IPS-NIHi7 (cell line): ENCODE measurements at regions not wholly inside any gene's neighbourhood (a gene's known extent, or its start where the extent isn't known, plus 50 kb on each side); places are given as distances from the start of the nearest gene placed in this dataset.
"Not testable (repeated sequence)": the region's sequence is repeated elsewhere in the genome, so short reads cannot be mapped to it uniquely, and the experiment has no call there.

Experiments
- DNase-seq: peaks from one replicate; pipeline ENCODE4 v3.0.0; 2012; ENCODE audit warnings: mixed read lengths; ENCODE audit errors: extremely low spot score

DNA sequence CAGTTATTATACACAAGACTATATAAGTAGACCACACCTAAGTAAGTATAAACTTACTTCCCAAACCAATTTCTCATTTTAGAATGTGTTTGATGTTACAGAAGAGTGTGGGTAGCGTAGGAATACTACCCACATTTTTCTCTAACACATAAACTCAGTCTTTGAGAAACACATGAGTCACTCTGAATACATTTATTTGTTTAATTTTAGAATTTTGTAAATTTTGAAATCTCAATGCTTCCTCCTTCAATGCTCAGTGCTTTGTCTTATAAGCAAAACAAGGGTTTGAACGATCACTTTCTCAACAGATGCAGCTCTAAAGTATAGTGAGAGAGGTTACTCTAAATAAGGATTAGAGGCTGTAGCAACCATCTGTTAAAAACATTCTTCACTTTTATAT lies 700.8 kb downstream of the SI start:
- no peak for DNase-seq

DNA sequence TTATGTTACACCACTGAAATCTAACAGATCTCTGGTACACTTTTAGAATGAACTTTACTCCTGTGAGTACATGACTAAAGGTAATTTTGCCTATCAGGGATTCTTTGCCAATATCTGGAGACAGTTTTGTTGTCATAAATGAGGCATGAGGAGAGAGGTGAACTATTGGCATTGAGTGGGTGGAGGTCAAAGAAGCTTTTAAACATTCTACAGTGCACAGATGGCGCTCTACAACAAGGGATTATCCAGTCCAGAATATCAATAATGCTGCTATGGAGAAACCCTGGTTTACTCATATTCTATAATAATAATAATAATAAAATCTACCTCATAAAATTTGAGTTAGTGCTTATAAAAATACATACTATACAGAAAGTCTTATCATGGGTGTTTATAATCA lies 702.3 kb downstream of the SI start:
- DNase-seq: no peak

DNA sequence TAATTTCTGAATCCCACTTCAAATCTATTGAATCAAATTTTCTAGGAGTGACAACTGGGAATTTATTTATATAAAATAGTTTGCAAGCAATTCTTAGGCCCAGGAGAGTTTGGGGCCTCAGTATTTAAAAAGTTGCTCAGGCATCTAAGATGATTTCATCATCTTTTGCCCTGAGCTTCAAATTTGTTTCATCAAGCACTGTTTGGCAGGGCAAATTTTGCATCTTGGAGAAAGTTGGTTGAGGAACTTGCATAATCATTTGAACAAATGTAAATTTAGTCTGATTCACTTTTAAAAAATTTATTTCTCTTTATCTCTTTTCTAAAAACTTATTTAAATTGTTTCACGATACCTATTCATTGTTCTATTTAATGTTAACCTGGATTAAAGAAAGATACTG lies 702.8 kb downstream of the SI start:
- DNase-seq: no peak

DNA sequence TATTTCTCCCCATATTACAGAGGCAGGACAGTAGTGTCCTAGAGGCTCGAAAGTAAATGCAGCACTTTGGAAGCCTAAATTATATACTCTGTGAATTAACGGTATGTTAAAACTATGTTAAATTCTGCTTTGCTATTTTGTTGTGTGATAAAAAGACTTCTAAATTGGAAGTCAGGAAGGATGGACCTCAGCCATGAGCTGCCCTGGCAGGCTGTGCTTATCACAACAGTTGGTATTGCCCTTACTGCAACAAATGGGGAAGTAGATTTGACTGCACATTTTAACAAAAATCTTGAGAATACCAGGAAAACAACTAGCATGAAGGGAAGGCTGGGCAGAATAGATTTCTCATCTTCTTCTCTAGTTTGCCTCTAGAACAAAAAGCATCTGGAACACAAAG lies 706.6 kb downstream of the SI start:
- no peak for DNase-seq

DNA sequence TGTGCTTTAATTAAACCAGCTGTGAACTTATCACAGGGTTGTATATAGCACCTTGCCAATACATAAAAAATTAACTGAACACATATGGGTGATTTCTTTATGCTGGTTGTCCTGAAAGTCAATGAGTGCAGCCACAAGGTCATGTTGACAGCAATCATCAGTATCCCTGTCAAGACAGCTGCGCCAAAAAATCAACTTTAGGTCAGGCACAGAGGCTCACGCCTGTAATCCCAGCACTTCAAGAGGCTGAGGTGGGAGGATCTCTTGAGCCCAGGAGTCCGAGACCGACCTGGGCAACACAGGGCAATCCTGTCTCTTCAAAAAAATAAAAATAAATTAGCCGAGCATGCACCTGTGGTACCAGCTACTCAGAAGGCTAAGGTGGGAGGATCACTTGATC lies 707.3 kb downstream of the SI start:
- DNase-seq: no peak

DNA sequence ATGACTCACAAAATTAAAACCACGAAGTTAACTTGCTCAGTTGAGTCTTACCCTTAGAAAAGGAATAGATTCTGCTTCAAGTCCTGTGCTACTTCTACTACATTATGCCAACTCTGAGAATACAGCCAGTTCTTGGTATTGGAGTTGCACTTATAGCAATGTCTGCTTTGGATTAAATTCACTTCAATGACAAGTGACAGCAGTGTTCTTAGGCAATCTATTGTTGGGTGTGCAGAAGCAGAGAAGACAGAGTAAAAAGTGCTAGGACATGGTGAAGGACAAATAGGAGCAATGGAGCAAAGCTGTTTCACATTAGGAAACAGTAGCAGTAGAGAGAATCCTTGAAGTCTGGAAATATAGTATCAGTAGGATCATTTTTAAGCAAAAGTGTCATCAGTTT lies 713.1 kb downstream of the SI start:
- DNase-seq: no peak

DNA sequence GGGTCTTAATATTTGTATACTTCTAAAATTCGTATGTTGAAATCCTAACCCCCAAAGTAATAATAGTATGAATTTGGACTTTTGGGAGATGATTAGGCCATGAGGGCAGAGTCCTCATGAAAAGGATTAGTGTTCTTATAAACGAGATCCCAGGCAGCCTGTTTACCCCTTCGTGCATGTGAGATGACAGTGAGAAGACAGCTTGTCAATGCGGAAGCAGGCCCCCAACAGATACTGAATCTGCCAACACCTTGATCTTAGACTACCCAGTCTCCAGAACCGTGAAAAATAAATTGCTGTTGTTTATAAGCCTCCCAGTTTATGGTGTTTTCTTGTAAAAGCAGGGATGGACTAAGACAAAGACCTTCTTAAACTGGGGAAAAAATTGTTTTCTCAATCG lies 714.2 kb downstream of the SI start:
- no peak for DNase-seq

DNA sequence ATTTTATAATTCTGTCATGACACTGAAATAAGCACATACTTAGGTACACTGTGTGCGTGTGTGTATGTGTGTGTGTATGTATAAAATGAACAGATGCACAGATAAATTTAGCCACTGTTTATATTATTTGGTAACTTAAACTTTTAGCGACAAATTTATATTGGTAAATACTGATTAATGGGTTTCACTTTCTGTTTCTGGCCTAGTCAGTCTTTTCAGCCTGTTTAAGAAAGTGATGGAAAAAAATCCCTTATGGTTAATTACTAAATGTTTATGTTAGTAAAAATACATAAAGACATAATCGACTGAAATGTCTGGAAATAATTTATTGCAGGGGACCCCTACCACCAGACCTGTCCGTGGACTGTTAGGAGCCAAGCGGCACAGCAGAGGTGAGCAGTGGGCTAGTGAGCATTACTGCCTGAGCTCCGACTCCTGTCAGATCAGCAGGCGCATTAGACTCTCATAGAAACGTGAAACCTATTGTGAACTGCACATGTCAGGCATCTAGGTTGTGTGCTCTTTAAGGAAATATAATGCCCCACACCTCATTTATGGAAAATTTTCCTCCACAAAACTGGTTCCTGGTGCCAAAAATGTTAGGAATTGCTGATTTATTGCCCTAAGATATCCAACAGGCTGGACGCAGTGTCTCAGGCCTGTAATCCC lies 717.4 kb downstream of the SI start:
- DNase-seq: no peak

DNA sequence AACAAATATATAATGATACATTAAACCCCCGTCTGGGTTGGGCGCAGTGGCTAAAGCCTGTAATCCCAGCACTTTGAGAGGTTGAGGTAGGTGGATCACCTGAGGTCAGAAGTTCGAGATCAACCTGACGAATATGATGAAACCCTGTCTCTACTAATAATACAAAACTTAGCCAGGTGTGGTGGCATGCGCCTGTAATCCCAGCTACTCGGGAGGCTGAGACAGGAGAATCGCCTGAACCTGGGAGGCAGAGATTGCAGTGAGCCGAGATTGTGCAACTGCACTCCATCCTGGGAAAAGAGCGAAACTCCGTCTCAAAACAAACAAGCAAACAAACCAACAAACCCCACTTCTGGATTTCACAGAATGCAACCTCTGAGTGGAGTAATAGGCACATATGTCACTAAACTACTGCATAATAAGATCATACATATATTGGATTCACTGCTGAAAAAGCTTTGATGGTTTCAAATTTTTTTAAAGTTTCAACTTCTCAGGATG lies 718.2 kb downstream of the SI start:
- DNase-seq: no peak

DNA sequence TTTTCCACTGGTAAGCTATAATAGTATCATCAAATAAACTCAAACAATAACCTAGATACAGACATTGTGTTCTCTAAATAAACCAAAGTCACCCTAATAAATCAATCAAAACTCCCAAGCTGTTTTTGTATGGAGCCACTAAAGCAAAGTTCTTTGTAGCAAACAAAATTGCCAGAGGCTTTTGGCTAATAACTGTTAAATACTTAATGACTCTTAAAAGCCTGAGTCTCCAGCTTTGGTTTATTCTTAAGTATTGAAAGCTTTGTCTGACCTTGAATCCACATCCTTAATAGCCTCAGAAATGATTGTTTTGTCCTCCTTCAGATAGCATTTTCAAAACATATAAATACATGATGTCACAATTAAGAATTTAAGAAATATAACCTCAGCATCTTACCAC lies 725.3 kb downstream of the SI start:
- no peak for DNase-seq

DNA sequence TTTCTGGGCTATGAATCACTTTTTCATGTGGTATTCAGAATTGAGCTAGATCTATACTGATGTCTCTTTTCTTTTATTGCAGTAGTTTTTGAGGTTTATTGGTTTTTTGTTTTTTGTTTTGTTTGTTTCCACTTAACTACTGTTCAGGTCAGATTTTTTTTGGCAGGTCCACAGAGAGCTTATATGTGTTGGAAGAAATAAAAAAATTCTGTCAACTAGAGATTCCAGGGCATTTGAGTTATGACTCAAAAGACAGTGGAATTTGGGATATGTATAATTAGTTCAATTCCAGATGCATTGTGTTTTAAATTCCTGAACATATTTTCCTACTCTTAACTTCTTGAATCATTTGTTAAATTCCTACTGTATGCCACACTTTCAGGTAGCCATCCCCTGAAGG lies 727.2 kb downstream of the SI start:
- DNase-seq: no peak

DNA sequence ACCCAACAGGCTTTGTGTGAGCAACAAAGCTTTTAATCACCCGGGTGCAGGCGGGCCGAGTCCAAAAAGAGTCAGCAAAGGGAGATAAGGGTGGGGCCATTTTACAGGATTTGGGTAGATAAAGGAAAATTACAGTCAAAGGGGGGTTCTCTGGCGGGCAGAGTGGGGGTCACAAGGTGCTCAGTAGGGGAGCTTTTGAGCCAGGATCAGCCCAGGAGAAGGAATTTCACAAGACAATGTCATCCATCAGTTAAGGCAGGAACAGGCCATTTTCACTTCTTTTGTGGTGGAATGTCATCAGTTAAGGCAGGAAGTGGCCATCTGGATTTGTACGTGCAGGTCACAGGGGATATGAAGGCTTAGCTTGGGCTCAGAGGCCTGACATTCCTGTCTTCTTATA lies 736.1 kb downstream of the SI start:
- DNase-seq: not testable (repeated sequence)

DNA sequence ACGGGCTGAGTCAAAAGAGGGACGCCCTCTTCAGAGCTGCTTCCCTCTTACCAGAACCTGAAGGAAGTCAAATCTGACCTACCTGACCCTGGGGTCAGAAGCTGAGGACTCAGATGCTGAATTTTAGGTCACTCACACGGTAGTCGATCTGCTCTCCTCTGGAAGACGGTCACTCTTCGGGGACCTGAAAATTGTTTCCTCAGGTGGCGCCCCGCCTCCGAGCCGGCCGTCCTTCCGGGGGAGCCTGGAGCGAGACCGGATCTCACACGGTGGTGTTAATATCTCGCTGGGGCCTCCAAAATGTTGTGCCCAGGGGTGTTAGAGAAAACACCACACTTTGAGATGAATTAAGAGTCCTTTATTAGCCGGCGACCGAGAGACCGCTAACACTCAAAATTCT lies 737.2 kb downstream of the SI start:
- no peak for DNase-seq

DNA sequence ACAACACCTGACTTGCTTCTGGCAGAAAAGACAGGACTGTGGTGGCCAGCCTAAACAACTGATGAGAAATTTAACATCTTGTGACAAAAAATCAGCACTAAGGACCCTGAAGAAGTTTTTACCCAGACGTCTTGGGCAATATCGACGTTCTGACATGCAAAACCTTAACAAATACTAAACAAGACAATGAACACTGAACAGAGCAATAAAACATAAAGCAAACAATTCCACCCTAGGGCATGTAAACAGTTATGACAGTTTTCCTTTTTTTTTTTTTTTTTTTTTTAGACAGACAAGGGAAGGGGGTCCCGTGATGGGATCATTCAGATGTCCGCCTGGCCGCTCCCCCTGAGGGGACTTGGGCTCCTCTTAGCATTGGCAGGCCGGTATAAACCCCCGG lies 738.0 kb downstream of the SI start:
- DNase-seq: no peak

DNA sequence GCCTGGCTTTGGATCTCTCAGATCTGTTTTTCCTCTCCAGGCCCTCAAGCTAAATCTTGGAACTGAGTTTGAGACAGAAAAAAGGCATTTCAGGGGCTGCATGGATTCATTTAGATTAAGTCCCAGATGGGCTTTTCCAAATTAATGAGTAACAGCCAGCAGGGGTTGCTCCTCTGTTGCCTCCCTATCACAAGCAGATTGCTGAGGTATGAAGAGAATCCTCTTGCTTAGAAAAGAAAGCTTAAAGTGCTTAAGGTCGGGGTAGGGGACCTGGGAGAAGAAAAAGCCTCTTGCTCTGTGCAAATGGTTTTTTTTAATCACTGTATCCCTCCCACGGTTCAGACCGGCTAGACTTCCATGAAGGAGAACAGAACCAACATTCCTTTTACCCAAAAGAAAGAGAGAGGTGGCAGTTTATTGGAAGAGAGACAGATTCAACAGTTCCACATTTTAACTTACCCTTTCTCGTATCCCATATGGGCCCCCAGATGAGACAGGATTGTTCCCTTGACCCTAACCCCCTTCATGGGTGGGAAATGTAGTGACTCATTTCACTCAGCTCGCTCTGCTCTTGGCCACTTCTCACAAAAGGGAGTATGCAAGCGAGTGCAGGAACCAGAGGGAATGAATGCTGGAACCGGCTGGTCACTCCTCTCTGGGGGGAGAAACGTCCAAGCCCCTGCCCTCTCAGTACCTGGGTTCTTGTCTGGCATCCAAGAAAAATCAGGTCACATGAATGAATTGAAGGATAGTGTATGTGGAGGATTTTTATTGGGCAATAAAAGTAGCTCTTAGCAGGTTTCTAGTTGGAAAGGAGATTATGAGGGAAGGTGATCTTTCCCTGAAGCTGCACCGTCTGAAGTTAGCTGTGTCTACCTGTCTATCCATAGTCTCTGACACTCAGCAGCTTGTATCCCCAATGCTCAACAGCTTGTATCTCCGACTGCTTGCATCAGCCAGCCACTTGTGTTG lies 745.2 kb downstream of the SI start:
- DNase-seq: peak; percentile 25

DNA sequence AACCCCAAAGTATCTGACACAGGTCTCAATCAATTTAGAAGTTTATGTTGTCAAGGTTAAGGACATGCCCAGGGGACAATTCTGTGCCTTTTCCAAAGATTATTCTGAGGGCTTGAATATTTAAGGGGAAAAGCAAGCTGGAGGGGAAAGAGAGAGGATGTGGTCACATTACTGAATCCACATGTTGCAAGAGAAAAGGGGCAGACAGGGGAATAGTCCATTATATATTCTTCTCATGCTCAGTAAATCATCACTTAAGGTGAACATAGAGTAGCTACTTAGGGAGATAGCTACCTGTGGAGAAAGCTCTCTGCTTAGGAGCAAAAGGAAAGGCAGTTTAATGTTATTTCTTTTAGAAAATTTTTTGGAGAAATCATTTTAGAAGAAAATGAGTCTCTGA lies 751.6 kb downstream of the SI start:
- DNase-seq: no peak

DNA sequence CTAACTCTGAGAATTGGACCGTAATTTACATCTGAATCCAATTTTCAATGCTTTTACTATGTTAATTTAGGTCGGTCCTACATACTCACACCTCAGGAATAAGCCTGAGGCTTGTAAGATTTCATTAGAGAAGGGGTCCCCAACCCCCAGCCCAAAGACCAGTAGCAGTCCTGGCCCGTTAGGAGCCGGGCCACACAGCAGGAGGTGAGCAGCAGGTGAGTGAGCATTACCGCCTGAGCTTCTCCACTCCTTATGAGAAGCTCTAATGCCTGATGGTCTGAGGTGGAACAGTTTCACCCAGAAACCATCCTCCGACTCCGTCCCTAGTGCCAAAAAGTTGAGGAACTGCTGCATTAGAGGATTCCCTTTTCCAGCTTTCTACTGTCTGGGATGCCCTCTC lies 757.3 kb downstream of the SI start:
- no peak for DNase-seq

DNA sequence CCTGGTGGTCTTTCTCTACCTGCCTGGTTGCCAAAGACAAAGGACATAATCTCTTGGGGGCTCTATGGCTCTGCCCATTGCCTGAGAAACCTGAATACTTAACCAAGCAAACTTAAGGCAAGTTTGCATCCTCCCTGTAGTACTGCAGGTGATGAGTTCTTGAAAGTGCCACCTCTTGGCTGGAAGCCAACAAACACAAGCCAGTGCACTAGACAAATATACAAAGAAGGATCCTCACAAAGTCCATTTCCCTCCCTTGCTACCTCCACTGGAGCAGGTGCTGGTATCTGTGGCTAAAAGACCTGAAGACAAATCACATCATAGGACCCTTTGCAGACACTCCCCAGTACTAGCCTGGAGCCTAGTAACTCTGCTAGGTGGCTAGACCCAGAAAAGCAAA lies 772.3 kb downstream of the SI start:
- no peak for DNase-seq

DNA sequence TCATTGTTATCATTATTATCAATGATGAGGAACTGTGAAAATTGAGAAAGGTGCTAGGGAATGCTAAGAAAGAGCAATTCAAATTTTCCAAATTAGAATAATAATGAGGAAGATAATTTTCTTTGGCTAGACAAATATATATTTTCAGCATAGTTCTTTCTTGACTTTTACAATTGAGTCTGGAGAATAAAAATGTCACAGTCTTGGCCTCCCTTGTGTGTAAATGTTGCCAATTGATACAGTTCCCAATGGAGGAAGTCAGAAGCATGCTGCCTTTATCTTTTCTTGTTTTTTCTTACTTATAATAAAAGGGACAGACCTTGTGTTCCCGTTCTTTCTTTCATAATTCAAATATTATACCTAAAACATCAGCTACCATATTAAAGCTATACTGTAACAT lies 774.4 kb downstream of the SI start:
- no peak for DNase-seq

DNA sequence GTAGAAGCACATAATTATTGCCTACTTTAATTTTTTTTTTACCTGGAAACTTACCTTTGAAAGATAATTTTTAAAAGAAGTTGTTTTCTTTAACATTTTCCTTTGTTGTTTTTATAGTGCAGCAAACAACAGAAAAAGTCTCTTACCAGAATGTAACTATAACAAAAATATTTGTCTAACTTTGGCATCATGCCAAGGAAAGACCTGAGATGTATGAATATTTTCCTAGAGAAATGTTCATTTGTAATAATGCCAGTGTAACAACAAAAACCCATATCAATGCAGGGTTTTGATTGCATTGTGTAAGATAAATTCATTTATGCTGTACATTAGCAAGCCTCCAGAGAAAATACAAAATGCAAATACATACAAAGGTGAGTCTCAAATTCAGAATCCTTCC lies 775.7 kb downstream of the SI start:
- no peak for DNase-seq

DNA sequence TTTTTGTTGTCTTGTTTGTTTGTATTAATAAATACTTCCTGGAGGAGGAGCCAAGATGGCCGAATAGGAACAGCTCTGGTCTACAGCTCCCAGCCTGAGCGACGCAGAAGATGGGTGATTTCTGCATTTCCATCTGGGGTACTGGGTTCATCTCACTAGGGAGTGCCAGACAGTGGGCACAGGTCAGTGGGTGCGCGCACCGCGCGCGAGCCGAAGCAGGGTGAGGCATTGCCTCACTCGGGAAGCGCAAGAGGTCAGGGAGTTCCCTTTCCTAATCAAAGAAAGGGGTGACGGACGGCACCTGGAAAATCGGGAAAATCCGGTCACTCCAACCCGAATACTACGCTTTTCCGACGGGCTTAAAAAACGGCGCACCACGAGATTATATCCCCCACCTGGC lies 786.8 kb downstream of the SI start:
- DNase-seq: not testable (repeated sequence)

DNA sequence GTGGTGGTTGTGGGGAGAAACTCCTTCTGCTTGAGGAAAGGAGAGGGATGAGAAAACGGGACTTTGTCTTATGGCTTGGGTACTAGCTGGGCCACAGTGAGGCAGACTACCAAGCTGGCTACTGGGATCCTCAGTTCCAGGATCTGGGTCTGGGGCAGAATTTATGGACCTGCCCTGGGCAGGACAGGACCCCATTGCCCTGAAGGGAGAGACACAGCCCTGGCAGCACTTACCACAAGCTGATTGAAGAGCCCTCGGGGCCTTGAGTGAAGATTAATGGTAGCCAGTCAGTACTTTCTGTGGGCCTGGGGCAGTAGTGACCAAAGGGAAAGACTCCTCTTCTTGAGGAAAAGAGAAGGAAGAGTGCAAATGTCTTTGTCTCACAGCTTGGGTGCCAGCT lies 799.7 kb downstream of the SI start:
- DNase-seq: no peak

DNA sequence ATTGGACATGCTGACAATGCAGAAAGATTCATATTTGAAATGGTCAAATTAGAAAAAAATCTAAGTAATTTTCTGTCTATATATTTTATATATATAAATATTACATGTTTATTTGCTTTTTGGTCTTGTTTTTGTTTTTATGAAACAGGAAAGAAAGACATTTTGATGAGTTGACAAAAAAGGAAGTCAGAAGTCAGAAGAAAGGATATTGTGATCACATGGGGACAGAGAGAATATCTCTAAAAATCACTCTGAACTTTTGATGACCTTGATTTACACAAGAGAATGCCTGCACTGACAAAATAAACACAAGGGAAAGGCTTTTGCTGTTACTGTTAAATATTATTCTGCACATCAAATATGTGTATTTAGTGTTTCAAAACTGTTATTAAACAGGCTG lies 811.2 kb downstream of the SI start:
- no peak for DNase-seq
